Gastroesophageal sphincter (tissue), 3 donors: ENCODE measurements at regions not wholly inside any gene's neighbourhood (a gene's known extent, or its start where the extent isn't known, plus 50 kb on each side); places are given as distances from the start of the nearest gene placed in this dataset.

ENCODE experiments used
- POLR2AphosphoS5 ChIP-seq: sonication (generic); formaldehyde crosslinking; IDR thresholded peaks from one replicate; pipeline ENCODE4 v1.6.1; 2017; ENCODE audit warnings: antibody characterized with exemption
- TF ChIP-seq, protein P1 (sequence below), 4 experiments: fragments of 200-600 bp in 2 of 4; fragments of 450-650 bp in 2 of 4; sonication (generic) in 1 of 4; IDR thresholded peaks; one replicate each; pipeline ENCODE4 v1.5.1; 2017 to 2019; ENCODE audit warnings: antibody characterized with exemption in 4 of 4, mild to moderate bottlenecking in 2 of 4, moderate library complexity in 2 of 4

DNA sequence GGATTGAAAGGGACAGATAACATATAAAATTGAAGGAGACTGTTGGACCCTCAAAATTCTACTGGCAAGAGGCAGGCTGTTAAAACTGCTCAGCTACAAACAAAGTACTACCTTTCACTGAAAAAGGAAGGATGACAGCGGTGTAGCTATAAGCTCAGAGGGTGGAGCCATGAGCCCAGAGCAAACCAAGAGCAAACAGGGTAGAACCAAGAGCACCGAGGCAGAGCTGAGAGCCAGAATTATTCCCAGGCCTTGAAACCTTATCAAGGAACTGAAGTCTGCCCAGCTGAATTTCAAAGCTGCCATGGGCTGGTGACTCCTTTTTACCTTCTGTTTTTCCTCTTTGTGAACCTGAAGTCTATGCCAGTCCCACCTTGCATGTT, 74.7 kb upstream of the SLC4A11 start:
- TF ChIP-seq, protein P1, sequence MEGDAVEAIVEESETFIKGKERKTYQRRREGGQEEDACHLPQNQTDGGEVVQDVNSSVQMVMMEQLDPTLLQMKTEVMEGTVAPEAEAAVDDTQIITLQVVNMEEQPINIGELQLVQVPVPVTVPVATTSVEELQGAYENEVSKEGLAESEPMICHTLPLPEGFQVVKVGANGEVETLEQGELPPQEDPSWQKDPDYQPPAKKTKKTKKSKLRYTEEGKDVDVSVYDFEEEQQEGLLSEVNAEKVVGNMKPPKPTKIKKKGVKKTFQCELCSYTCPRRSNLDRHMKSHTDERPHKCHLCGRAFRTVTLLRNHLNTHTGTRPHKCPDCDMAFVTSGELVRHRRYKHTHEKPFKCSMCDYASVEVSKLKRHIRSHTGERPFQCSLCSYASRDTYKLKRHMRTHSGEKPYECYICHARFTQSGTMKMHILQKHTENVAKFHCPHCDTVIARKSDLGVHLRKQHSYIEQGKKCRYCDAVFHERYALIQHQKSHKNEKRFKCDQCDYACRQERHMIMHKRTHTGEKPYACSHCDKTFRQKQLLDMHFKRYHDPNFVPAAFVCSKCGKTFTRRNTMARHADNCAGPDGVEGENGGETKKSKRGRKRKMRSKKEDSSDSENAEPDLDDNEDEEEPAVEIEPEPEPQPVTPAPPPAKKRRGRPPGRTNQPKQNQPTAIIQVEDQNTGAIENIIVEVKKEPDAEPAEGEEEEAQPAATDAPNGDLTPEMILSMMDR (IDR thresholded peaks at IDR 0.05): no peak
- no peak for TF ChIP-seq POLR2AphosphoS5
